WTC11 (cell line): ENCODE measurements at regions not wholly inside any gene's neighbourhood (a gene's known extent, or its start where the extent isn't known, plus 50 kb on each side); places are given as distances from the start of the nearest gene placed in this dataset.

Experiments
- ATF1 ChIP-seq: sonication (generic); formaldehyde crosslinking; IDR thresholded peaks from 2 replicates; pipeline ENCODE4 v1.8.1; 2023; ENCODE audit warnings: mild to moderate bottlenecking, moderate library complexity, missing genetic modification reagents
- CTCF ChIP-seq: fragments of 200-600 bp; IDR thresholded peaks from 2 replicates; pipeline ENCODE4 v1.8.0; 2022; ENCODE audit warnings: antibody characterized with exemption
- IRF1 ChIP-seq: sonication (generic); formaldehyde crosslinking; IDR thresholded peaks from 2 replicates; pipeline ENCODE4 v1.8.0; 2023; ENCODE audit warnings: missing genetic modification reagents
- NR1H2 ChIP-seq: sonication (generic); formaldehyde crosslinking; IDR thresholded peaks from 2 replicates; pipeline ENCODE4 v1.9.0; 2021; ENCODE audit warnings: mild to moderate bottlenecking, moderate library complexity, missing genetic modification reagents
- ZNF512 ChIP-seq: sonication (generic); formaldehyde crosslinking; IDR thresholded peaks from 2 replicates; pipeline ENCODE4 v1.8.1; 2022; ENCODE audit warnings: missing genetic modification reagents, borderline replicate concordance

GRCh38 chr2:181772777-181773176 is 92.5 kb upstream of the NEUROD1 start:
- TF ChIP-seq CTCF (no peak), ATF1 (no peak), ZNF512 (CRISPR knock-in tag) (no peak), NR1H2 (CRISPR knock-in tag) (no peak), IRF1 (CRISPR knock-in tag) (no peak)
